Retinal pigment epithelial cell (primary cell): ENCODE measurements at regions not wholly inside any gene's neighbourhood (a gene's known extent, or its start where the extent isn't known, plus 50 kb on each side); places are given as distances from the start of the nearest gene placed in this dataset.

Source experiments
- DNase-seq: peaks from one replicate; pipeline ENCODE4 v3.0.0-alpha.2; 2010; ENCODE audit warnings: low read depth
- H3K4me3 ChIP-seq: 2 replicates; pipeline ENCODE4 v1.5.1; 2011; ENCODE audit warnings: mild to moderate bottlenecking, low read length, control low read depth, moderate library complexity
- TF ChIP-seq, protein P1 (sequence below): conservative IDR thresholded peaks from 2 replicates; pipeline ENCODE4 v1.5.1; 2011; ENCODE audit warnings: low read depth, low read length, control low read depth, inconsistent platforms

DNA sequence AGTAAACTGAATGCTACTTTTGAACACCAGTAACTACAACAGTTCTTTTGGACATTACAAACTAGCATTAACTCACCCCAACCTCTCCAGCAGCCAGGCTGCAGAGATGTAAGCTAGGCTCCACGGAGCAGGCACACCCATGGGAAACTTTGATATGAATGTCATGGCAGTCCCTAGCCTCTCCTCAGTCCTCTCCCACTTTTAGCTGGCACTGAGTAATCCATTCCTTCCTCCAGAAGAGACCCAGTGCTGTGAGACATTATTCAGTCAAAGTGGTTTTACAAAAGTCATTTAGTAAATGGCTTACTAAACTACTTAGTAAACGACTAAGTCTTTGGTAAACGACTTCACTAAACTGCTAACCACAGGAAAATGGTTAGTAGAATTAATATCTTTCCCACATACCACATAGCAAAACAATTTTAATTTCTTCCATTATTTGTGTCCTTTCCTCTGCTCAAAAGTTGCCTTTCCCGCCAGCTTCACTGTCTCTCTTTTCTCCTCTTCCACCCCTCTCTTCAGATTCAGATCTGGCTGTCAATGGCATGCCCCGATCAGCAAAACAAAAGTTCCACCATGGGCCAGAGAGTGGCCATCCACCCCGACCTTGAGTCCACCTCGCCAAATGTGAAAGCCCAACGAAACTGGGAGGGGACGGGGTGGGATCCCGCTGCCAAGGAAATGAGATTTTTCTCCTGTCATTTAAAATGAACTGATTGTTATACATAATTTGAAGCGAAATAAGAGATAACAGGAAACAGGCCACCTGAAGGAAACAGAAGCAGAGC is 67.5 kb upstream of the TJP1 start:
- no peak for DNase-seq
- TF ChIP-seq, protein P1, sequence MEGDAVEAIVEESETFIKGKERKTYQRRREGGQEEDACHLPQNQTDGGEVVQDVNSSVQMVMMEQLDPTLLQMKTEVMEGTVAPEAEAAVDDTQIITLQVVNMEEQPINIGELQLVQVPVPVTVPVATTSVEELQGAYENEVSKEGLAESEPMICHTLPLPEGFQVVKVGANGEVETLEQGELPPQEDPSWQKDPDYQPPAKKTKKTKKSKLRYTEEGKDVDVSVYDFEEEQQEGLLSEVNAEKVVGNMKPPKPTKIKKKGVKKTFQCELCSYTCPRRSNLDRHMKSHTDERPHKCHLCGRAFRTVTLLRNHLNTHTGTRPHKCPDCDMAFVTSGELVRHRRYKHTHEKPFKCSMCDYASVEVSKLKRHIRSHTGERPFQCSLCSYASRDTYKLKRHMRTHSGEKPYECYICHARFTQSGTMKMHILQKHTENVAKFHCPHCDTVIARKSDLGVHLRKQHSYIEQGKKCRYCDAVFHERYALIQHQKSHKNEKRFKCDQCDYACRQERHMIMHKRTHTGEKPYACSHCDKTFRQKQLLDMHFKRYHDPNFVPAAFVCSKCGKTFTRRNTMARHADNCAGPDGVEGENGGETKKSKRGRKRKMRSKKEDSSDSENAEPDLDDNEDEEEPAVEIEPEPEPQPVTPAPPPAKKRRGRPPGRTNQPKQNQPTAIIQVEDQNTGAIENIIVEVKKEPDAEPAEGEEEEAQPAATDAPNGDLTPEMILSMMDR = no peak
- H3K4me3 ChIP-seq = no peak overlapping the region

DNA sequence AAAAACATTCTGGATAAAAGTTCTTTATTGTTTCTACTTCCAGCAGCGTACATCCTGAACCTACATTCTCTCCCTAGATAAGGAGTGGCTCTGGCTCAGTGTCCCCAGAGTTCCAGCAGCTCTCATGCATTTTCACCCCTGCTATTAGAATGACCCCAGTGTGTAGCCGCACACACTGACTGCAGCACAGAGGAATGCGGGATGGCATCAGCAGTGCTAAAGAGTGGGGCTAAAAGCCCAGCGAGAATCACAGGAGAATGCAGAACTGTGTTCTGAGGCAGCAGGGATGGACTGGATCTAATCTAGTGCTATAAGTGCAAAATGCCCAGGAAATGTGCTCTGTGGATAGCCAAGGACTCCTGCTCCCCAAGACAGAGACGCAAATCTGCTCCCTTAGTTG is 66.4 kb upstream of the TJP1 start:
- DNase-seq = peak; percentile 19
- TF ChIP-seq, protein P1 = no peak
- no peak overlapping the region for H3K4me3 ChIP-seq

DNA sequence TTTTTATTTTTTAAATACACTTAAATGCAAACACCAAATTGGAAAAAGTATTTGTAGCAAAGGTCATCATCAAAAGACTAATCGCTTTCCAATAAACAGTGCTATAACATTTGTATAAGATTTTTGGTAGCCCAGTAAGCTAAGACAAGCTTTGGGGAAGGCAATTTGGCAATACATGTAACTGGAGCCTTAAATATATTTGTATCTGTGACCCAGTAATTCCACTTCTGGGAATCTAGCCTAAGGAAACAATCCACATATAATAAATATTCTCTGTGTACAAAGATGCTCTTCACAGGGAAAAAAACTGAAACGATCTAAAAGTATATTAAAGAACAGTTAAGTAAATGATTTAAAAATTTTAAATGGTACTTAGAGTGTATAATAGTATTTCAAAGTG is 65.5 kb upstream of the TJP1 start:
- DNase-seq = no peak
- TF ChIP-seq, protein P1 = no peak
- no peak overlapping the region for H3K4me3 ChIP-seq

DNA sequence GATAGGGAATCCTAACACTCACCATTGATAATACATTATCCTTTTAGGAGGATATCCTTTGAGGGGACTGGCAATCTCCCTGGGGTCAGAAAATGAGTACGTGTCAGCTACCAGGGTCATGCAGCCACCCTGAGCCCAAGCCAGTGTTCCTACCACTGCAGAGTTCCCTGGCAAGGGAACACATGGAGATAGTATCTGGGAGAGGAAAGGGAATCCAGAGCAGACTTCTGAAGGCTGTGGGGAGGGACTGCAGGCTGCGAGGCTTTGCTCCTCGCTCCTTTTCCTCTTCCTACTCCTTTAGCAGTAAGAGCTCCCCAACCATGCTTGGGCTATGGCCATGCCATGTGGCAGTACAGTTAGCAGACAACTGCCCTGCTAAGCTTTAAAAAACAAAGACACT is 62.9 kb upstream of the TJP1 start:
- no peak overlapping the region for H3K4me3 ChIP-seq
- TF ChIP-seq, protein P1 = no peak
- DNase-seq = no peak

DNA sequence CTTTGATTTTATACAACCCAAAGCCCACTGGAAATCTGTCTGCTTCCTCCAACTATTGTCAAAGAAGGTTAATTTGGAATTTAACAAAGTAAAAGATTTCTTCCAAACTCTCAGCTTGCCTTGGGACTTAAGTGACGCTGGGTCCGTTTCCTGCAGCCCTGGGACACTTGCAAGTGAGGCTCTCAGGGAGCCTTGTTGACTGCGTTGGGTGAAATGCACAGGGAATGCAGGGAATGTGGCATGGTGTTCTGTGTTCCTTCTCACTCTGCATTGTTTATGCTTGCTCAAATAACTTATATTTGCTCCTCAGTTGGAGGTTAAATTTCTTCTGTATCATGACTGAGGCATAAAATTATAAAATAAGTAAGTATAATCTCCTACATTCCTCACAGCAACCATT is 60.9 kb upstream of the TJP1 start:
- DNase-seq = peak; percentile 32
- TF ChIP-seq, protein P1 = no peak
- H3K4me3 ChIP-seq = no peak overlapping the region

DNA sequence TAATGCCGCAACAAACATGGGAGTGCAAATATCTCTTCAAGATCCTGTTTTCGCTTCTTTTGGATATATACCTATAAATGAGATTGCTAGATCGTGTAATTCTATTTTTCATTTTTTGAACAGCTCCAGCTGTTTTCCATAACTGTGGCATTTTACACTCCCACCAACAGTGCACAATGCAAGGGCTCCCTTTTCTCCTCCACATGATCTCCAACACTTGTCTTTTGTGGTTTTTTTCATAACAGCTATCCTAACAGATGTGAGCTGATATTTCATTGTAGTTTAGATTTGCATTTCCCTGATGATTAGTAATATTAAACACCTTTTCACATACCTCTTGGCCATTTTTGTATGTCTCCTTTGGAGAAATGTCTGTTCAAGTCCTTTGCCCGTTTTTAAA is 58.6 kb upstream of the TJP1 start:
- TF ChIP-seq, protein P1 = no peak
- H3K4me3 ChIP-seq = no peak overlapping the region
- no peak for DNase-seq

DNA sequence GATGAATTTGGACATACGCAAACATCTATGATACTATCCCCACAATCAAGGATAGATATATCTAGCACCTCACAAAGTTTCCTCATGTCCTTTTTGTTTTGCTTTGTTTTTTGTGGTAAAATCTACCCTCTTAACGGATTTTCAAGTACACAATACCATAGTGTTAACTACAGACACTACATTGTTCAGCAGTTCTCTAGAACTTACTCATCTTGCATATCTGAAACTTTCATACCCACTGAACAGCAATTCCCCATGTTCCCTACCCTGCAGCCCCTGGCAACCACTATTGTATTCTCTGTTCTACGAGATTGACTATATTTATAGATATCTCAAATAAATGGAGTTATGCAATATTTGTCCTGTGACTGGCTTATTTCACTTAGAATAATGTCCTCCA is 58.1 kb upstream of the TJP1 start:
- DNase-seq = no peak
- TF ChIP-seq, protein P1 = no peak
- no peak overlapping the region for H3K4me3 ChIP-seq
